ENCODE measurements at regions not wholly inside any gene's neighbourhood (a gene's known extent, or its start where the extent isn't known, plus 50 kb on each side); places are given as distances from the start of the nearest gene placed in this dataset.
"Not testable (repeated sequence)": the region's sequence is repeated elsewhere in the genome, so short reads cannot be mapped to it uniquely, and the experiment has no call there.

- peak; percentile 98 to 99 for DNase-seq
These were observed 117.7 kb upstream of the CCDC90B start for GRCh38 chr11:83403691-83404389.

- DNase-seq = no peak
These were observed 115.5 kb upstream of the CCDC90B start for GRCh38 chr11:83401506-83402225.

- peak in 1 of 2 experiments; percentile 15 for DNase-seq
These were observed 108.2 kb upstream of the CCDC90B start for GRCh38 chr11:83394331-83394730.

GRCh38 chr11:83392556-83392955, 106.4 kb upstream of the CCDC90B start:
- DNase-seq = no peak

- no peak for DNase-seq
These were observed 103.8 kb upstream of the CCDC90B start for GRCh38 chr11:83389975-83390374.

GRCh38 chr11:83383838-83384237, 97.7 kb upstream of the CCDC90B start:
- DNase-seq = not testable (repeated sequence)

GRCh38 chr11:83374311-83374710, 88.1 kb upstream of the CCDC90B start:
- no peak for DNase-seq

GRCh38 chr11:83371489-83371888, 85.3 kb upstream of the CCDC90B start:
- no peak for DNase-seq

GRCh38 chr11:83367745-83368144, 81.6 kb upstream of the CCDC90B start:
- DNase-seq = no peak

- no peak for DNase-seq
These were observed 78.4 kb upstream of the CCDC90B start for GRCh38 chr11:83364500-83365045.

- DNase-seq = no peak
These were observed 77.1 kb upstream of the CCDC90B start for GRCh38 chr11:83363312-83363711.

- DNase-seq = no peak
These were observed 75.7 kb upstream of the CCDC90B start for GRCh38 chr11:83361831-83362230.

- no peak for DNase-seq
These were observed 69.2 kb upstream of the CCDC90B start for GRCh38 chr11:83355391-83355790.

GRCh38 chr11:83350187-83350586, 64.0 kb upstream of the CCDC90B start:
- DNase-seq = no peak

- no peak for DNase-seq
These were observed 63.1 kb upstream of the CCDC90B start for GRCh38 chr11:83349296-83349695.

GRCh38 chr11:83346706-83347105, 60.5 kb upstream of the CCDC90B start:
- DNase-seq = not testable (repeated sequence)

- not testable (repeated sequence) for DNase-seq
These were observed 58.4 kb upstream of the CCDC90B start for GRCh38 chr11:83344521-83344920.

- peak; percentile 75 to 87 for DNase-seq
These were observed 50.8 kb upstream of the CCDC90B start for GRCh38 chr11:83336993-83337392.

Data from NCI-H526 (cell line).